Ovary (tissue), 7 donors: ENCODE measurements at regions not wholly inside any gene's neighbourhood (a gene's known extent, or its start where the extent isn't known, plus 50 kb on each side); places are given as distances from the start of the nearest gene placed in this dataset.

ENCODE experiments used
- DNase-seq, 5 donors: peaks; one replicate each; pipeline ENCODE4 v3.0.0-alpha.2; 2019 to 2020
- H3K27ac ChIP-seq, 2 donors: fragments of 200-600 bp; one replicate each; pipeline versions ENCODE4 v1.5.1 to v1.8.0; 2019 to 2022
- H3K27me3 ChIP-seq: fragments of 200-600 bp; one replicate; pipeline ENCODE4 v1.8.0; 2022
- H3K36me3 ChIP-seq: fragments of 200-600 bp; sonication (generic); one replicate; pipeline ENCODE4 v1.5.1; 2019
- H3K4me1 ChIP-seq: one replicate; pipeline ENCODE4 v1.8.1; 2013; ENCODE audit warnings: mild to moderate bottlenecking, moderate library complexity; ENCODE audit not compliant: insufficient read depth
- H3K4me3 ChIP-seq: fragments of 200-600 bp; sonication (generic); one replicate; pipeline ENCODE4 v1.5.1; 2017
- H3K9me3 ChIP-seq, 2 donors: fragments of 200-600 bp in 1 of 2; sonication (generic) in 1 of 2; one replicate each; pipeline versions ENCODE4 v1.5.1 to v1.8.1; 2013 to 2019; ENCODE audit warnings: mild to moderate bottlenecking in 1 of 2, moderate library complexity in 1 of 2
- CTCF ChIP-seq, 3 donors: fragments of 450-650 bp in 2 of 3; fragments of 200-600 bp in 1 of 3; IDR thresholded peaks; one replicate each; pipeline versions ENCODE4 v1.5.1 to v1.8.0; 2016 to 2022; ENCODE audit warnings: antibody characterized with exemption in 3 of 3, mild to moderate bottlenecking in 1 of 3
- EP300 ChIP-seq: sonication (generic); formaldehyde crosslinking; IDR thresholded peaks from one replicate; pipeline ENCODE4 v1.6.1; 2017; ENCODE audit warnings: antibody characterized with exemption
- POLR2A ChIP-seq: fragments of 450-650 bp; IDR thresholded peaks from one replicate; pipeline ENCODE4 v1.6.1; 2017; ENCODE audit warnings: antibody characterized with exemption, mild to moderate bottlenecking, moderate library complexity
- WGBS, 3 donors: extraction: QIAGEN DNeasy Blood & Tissue Kit in 1 of 3; methylation state at CpG; one replicate each; pipeline versions ENCODE4 v1.1.5 to v1.1.7; 2013 to 2017; 5-methylcytosine and 5-hydroxymethylcytosine counted together
- intact Hi-C, 4 donors: fragments of 100-400 bp; cut with DNase I; formaldehyde crosslinking; loops; one replicate each; pipeline versions ENCODE4 v1.11.0 to v1.15.1; 2022 to 2023
- donor health status: DM: no; HTN: no; CAD: no; lungs with moderate emphysema.
- donor health status: DM: no; HTN: no; CAD: no.
- donor health status: Bipolar disorder and iron deficiency.
- donor health status: DM: no; HTN: no; CAD: no.
- donor health status: DM: yes; HTN: yes; CAD: no.

- H3K27ac ChIP-seq: no peak overlapping the region
- DNase-seq: no peak
- intact Hi-C loops: no loop called here
- 93 to 97% (median 93%) methylated on average over 1 of the region's 1 CpG for WGBS, 3 donors
- no peaks in the 10 kb centered on the region for H3K27me3 ChIP-seq
- H3K4me1 ChIP-seq: no peaks in the 10 kb centered on the region
- no peaks in the 10 kb centered on the region for H3K36me3 ChIP-seq
- no peak overlapping the region for H3K4me3 ChIP-seq
- TF ChIP-seq CTCF (IDR thresholded peaks at IDR 0.05): no peak
- TF ChIP-seq POLR2A: no peak
- no peak for TF ChIP-seq EP300
- H3K9me3 ChIP-seq: no peaks in the 10 kb centered on the region
These were observed 284.6 kb upstream of the KCND2 start for GRCh38 chr7:119988401-119988800.

DNA sequence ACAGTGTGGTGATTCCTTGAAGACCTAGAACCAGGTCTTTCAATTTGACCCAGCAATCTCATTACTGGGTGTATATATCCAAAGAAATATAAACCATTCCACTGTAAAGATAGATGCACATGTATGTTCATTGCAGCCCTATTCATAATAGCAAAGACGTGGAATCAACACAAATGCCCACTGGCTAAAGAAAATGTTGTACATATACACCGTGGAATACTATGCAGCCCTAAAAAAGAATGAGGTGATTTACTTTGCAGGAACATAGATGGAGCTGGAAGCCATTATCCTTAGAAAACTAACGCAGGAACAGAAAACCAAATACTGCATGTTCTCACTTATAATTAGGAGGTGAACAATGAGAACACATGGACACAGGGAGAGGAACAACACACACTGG, 278.0 kb upstream of the KCND2 start:
- WGBS, 3 donors: 91 to 93% (median 92%) methylated on average over 3 of the region's 3 CpGs
- DNase-seq: no peak
- no peaks in the 10 kb centered on the region for H3K4me1 ChIP-seq
- H3K27ac ChIP-seq: no peak overlapping the region
- H3K9me3 ChIP-seq: no peaks in the 10 kb centered on the region
- no peaks in the 10 kb centered on the region for H3K36me3 ChIP-seq
- intact Hi-C loops: no loop called here
- H3K4me3 ChIP-seq: no peak overlapping the region
- TF ChIP-seq POLR2A (no peak), CTCF (IDR thresholded peaks at IDR 0.05) (no peak), EP300 (no peak)
- no peaks in the 10 kb centered on the region for H3K27me3 ChIP-seq

- Histone ChIP-seq H3K9me3 (no peaks in the 10 kb centered on the region), H3K27ac (no peak overlapping the region), H3K36me3 (no peaks in the 10 kb centered on the region), H3K4me1 (no peaks in the 10 kb centered on the region), H3K27me3 (no peaks in the 10 kb centered on the region), H3K4me3 (no peak overlapping the region)
- 41 to 65% (median 59%) methylated on average over 3 of the region's 3 CpGs for WGBS, 3 donors
- intact Hi-C loops: no loop called here
- no peak for DNase-seq
- TF ChIP-seq POLR2A (no peak), EP300 (no peak), CTCF (IDR thresholded peaks at IDR 0.05) (no peak)
These were observed 276.3 kb upstream of the KCND2 start for GRCh38 chr7:119996634-119997033.

DNA sequence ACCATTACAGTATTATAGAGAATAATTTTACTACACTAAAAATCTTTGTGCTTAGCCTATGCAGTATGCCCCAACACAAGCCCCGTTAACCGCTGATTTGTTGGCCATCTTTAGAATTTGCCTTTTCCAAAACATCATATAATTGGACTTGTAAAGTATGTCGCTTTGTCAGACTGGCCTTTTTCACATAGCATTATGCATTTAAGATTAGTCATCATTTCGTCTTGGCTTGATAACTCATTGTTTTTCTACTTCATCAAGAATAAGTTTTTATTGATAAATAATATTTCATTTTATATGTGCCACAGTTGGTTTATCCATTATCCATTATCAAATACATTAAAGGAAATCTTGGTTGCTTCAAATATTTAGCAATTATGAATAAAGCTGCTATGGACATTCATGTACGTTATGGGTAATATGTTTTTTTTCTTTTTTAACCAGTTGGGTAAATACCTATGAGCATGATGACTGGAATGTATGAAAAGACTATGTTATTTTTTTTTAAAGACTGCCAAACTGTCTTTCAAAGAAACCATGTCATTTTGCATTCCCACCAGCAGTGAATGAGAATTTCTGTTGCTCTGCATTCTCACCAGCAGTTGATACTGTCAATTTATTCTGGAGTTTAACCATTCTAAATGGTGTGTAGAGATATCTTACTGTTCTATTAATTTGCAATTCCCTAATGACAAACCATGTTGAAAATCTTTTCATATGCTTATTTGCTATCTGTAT, 273.1 kb upstream of the KCND2 start:
- Histone ChIP-seq H3K9me3 (no peaks in the 10 kb centered on the region), H3K36me3 (no peaks in the 10 kb centered on the region), H3K4me1 (no peaks in the 10 kb centered on the region), H3K27ac (no peak overlapping the region), H3K27me3 (no peaks in the 10 kb centered on the region), H3K4me3 (no peak overlapping the region)
- no peak for DNase-seq
- WGBS, 3 donors: 91 to 94% (median 93%) methylated on average over 5 of the region's 5 CpGs
- TF ChIP-seq CTCF (IDR thresholded peaks at IDR 0.05) (no peak), POLR2A (no peak), EP300 (no peak)
- intact Hi-C loops: no loop called here
